ENCODE measurements at regions not wholly inside any gene's neighbourhood (a gene's known extent, or its start where the extent isn't known, plus 50 kb on each side); places are given as distances from the start of the nearest gene placed in this dataset.

DNA sequence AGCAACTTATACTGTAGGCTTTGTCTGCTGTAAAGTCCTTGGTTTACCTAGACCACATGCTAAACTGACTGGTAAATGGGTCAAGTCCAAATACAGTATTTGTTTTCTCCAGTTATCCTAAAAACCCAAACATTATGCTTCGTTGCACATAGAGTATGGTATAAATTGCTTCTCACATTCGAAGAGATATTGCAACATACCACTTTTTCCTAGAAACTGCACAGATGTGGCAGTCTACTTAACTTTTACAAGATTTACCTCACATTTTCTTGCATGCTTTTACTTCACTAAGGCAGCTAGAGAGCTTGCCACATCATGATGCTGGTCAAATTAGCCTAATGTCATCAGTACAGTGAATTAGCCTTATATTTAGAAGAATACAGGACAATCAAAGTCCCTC, 66.0 kb upstream of the SCN7A start:
- CTCF ChIA-PET = no interaction called here
- no peak for DNase-seq (ENCODE audit: low read depth, low spot score)
- no peak overlapping the region for H3K27ac ChIP-seq (ENCODE audit: low read depth, low read length)
- POLR2A ChIA-PET = no interaction called here
- H3K9me3 ChIP-seq (ENCODE audit: control insufficient read depth, insufficient read depth, low read length) = no peaks in the 10 kb centered on the region
- no peaks in the 10 kb centered on the region for H3K27me3 ChIP-seq (ENCODE audit: control insufficient read depth, insufficient read depth, low read length)
- no peak overlapping the region for H3K4me3 ChIP-seq (ENCODE audit: low read depth, low read length)
- no peak for TF ChIP-seq CTCF (IDR thresholded peaks at IDR 0.05; ENCODE audit: low read depth, low read length)

DNA sequence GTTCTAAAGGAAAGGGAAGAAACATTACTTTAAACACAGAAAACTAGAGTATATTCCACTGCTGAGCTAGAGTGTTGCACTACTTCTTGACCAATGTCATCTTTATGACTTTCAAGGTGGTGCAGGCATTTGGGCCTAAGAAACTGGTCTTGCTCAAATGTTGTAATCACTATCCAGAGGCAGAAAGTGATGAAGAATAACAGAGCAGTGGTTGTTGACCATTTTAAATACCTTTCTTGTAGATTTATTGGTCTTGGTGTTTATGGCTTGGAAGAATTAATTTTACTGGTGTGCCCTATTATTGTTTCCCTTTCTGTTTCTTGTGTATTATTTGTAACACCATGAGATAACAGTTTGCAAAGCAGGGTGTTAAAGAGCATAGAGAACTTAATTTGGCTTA, 56.9 kb upstream of the SCN7A start:
- no peaks in the 10 kb centered on the region for H3K9me3 ChIP-seq (ENCODE audit: control insufficient read depth, insufficient read depth, low read length)
- POLR2A ChIA-PET = no interaction called here
- CTCF ChIA-PET = no interaction called here
- TF ChIP-seq CTCF (IDR thresholded peaks at IDR 0.05; ENCODE audit: low read depth, low read length) = no peak
- no peak overlapping the region for H3K27ac ChIP-seq (ENCODE audit: low read depth, low read length)
- no peaks in the 10 kb centered on the region for H3K27me3 ChIP-seq (ENCODE audit: control insufficient read depth, insufficient read depth, low read length)
- no peak for DNase-seq (ENCODE audit: low read depth, low spot score)
- H3K4me3 ChIP-seq (ENCODE audit: low read depth, low read length) = no peak overlapping the region

- ChIA-PET POLR2A (no interaction called here), CTCF (no interaction called here)
- Histone ChIP-seq H3K4me3 (ENCODE audit: low read depth, low read length) (no peak overlapping the region), H3K27ac (ENCODE audit: low read depth, low read length) (no peak overlapping the region), H3K27me3 (ENCODE audit: control insufficient read depth, insufficient read depth, low read length) (no peaks in the 10 kb centered on the region), H3K9me3 (ENCODE audit: control insufficient read depth, insufficient read depth, low read length) (no peaks in the 10 kb centered on the region)
- DNase-seq (ENCODE audit: low read depth, low spot score) = no peak
- no peak for TF ChIP-seq CTCF (IDR thresholded peaks at IDR 0.05; ENCODE audit: low read depth, low read length)
Measured at GRCh38 chr2:166545473-166545872, 51.4 kb upstream of the SCN7A start.

Data from AG04450 (cell line).